ENCODE measurements at regions not wholly inside any gene's neighbourhood (a gene's known extent, or its start where the extent isn't known, plus 50 kb on each side); places are given as distances from the start of the nearest gene placed in this dataset.

- no peak for TF ChIP-seq CTCF (conservative IDR thresholded peaks at IDR 0.05; ENCODE audit: low read length)
- TF ChIP-seq EZH2phosphoT487 (IDR thresholded peaks at IDR 0.05; ENCODE audit: borderline replicate concordance), result no peak
Observed at GRCh38 chr20:7660165-7660564, 280.1 kb downstream of the HAO1 start.
